Renal cortical epithelial cell (primary cell): ENCODE measurements at regions not wholly inside any gene's neighbourhood (a gene's known extent, or its start where the extent isn't known, plus 50 kb on each side); places are given as distances from the start of the nearest gene placed in this dataset.

Experiments used
- DNase-seq: peaks from one replicate; pipeline ENCODE4 v3.0.0-alpha.2; 2011; ENCODE audit warnings: low read depth

GRCh38 chr7:55690-56248 lies 136.6 kb upstream of the FAM20C start:
- DNase-seq, result no peak

DNA sequence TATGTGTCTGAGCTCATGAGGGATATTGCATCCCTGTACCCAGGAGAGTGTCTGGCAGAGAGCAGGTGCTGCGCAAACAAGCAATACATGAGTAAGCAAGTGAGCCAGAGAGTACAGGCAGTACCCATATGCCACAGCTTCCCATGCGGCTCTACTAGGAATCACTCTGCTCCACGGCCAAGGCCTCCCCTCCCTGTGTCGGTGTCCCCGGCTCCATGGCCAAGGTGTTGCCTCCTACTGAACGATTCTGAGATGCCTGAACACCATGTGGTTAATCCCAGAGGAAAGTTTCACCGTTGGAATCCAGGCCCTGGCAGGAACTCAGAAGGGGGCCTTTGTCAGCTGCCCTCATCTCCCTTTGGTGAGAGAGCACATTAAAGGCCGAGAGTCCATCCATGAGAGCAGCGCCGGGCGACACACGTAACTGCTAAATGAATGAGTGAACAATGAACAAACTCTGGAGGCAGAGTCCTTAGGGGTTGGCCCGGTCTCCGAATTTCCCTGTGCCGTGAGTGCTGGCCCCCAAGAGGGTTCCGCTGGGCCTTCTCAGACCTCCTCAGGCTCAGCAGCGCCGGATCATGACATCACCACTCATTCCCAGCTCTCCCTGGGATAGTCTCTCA lies 136.0 kb upstream of the FAM20C start:
- no peak for DNase-seq

- DNase-seq, result no peak
Observed at GRCh38 chr7:57071-57470, 135.3 kb upstream of the FAM20C start.

GRCh38 chr7:57482-58255 lies 134.7 kb upstream of the FAM20C start:
- DNase-seq, result no peak

DNA sequence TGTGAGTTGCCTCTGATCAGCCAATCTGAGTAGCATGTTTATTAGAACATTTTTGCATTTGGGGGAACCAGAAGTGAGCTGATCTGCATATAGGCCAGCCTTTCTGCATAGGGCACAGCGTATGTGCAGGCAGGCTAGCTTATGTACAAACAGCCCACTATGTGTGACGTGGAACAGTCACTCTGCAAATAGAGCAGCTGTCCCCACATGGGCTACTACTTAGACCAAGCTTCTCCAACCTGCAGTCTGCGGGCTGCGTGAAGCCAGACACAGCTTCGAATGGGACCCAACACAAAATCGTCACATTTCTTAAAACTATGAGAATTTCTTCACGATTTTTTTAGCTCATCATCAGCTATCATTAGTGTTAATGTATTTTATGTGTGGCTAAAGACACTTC lies 134.1 kb upstream of the FAM20C start:
- no peak for DNase-seq

- no peak for DNase-seq
Observed at GRCh38 chr7:59079-60016, 133.0 kb upstream of the FAM20C start.

DNA sequence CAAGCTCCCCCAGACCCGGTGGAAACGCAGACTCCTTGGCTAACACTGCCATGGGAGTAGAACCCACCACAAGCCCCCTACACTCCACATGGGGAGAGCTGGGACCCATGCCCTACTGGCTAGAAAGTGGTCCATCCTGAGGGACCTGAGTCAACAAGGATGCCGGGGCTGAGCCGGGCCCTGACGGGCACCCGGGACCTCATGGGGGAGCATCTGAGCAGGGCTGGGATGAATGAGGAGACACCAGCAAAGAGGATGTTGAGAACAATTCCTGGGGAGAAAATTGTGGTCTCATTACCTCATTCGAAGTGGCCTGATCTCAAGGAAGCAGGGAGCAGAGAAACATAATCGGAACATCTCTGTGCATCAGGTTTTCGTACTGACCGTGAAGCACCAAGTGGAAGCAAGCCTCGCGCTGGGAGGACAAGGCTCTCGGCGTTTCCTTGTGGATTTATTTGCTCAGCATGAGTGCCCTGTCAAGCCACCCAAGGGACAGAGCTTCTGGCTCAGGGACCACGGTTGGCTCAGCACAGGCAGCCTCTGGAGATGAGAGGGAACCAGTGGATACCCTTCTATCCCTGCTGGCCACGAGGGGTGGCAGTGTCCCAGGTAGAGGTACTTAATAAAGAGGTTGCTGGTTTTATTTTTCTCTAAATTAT lies 132.2 kb upstream of the FAM20C start:
- DNase-seq, result no peak

DNA sequence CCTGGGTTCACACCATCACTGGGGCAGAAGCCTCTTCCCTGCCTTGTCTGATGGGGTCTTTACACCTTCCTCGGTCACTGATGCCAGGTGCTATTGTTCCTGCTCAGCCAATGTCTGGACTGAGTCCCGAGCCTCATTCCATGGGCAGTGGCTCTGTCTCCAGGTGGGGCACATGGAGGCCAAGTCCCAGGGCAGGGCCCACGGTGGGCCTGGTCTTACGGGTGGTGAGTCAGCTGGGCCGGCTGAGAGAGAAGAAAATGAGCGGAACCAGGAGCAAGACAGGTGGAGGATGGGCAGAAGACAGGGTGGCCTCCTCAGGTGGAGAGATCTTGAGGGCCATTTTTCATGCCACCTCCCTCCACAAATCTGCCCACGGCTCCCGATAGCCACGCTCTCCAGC lies 131.7 kb upstream of the FAM20C start:
- DNase-seq, result no peak

GRCh38 chr7:61111-61510 lies 131.3 kb upstream of the FAM20C start:
- no peak for DNase-seq

- DNase-seq, result no peak
Observed at GRCh38 chr7:61576-62360, 130.6 kb upstream of the FAM20C start.

- no peak for DNase-seq
Observed at GRCh38 chr7:62361-63116, 129.8 kb upstream of the FAM20C start.

GRCh38 chr7:63117-63480 lies 129.3 kb upstream of the FAM20C start:
- DNase-seq, result no peak

DNA sequence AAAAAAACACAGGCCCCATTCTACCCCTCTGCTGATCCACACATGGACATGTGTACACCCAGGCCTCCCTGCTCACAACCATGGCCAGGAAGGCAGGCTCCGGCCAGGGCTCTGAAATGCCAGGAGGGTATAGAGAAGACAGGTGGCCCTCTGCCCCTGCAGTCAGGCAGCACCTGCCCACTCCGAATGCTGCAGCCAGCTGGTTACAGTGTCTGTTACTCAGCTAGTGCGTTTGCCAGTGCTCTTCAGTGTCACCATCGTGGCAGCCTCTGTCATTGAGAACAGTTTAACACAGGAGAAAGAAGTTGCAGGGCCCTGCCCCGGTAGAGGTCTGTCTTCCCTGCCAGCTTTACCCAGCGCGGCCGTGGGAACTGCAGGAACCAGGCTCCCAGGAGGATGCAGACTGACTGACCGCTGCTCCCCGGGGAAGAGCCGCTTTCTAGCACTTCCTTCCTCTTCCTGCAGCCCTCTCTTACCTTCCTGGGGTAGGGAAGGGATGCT lies 128.8 kb upstream of the FAM20C start:
- no peak for DNase-seq

DNA sequence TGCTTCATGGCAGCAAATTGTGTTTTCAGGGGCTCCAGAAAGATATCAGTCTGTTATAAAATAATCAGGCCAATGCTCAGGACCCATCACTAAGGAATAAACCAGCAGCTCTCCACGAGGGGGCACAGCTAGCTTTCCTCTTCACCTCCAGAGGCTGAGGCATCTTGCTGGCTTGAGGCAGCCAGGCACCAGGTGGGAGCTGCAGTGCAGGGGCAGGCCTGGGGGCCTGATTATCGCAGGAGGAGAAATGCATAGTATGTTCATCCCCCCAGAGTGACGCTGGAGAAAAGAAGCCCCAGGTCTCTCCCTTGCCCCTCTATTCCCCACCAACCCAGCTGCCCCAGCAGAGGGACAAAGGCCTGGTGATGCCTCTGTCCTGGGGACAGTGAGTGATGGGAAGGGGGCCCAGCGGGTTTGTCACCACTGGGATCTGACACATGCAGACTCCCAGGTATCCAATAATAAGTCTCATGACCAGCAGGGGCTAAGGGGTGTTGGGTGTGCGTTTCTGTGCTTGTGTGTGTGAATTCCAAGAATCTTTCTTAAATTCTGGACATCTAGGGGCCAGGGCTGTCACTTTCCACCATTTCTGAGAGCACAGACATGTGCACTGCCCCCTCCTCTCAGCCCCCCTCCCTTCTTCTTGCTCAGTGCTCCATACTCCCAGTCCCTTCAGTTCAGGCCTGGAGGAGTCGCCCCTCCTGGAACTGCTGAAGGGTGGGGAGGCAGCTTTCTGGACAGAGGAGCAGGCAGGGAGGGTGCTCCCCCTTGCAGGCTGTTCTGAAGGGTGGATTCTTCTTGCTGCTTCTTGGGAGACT lies 128.1 kb upstream of the FAM20C start:
- peak; percentile 62 for DNase-seq

DNA sequence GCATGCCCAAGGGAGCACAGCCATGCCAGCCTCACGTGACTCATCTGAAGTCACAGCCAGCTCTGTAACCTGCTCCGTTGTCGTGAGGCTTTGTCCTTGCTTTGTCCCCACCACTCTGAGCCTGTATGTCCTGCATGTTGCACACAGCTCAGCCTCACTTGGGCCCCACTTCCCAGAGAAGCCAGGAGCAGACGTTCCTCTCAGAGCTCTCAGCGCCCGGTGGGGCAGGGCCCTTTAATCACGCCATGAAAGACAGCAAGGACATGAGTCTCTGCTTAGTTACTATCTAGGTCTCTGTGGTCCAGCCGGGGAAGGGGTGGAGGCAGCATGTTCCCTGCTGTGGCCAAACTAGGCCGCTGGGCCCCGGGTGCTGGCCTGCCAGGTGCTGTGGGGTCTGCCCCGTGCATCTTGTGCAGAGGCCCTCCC lies 127.4 kb upstream of the FAM20C start:
- DNase-seq, result no peak

GRCh38 chr7:65554-65953 lies 126.8 kb upstream of the FAM20C start:
- peak; percentile 46 for DNase-seq

- no peak for DNase-seq
Observed at GRCh38 chr7:66296-66695, 126.1 kb upstream of the FAM20C start.

DNA sequence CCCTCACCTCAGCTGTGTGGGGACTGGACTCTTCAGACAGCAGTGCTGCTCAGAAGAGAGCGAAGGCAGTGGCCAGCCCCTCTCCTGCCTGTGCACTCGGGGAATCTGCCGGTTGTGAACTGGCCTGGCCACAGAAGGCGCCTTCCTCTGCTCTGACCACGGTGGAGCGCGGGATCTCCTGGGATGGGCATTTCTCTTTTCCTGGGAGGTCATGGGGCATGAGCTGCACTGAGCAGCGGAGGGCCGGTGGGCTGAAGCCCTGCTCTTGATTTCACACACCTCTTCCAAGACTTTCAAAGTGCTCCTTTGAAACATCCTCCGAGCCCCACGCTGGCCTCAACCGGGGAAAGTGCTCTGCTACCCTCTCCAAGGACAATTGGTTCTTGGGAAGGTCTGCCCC lies 125.6 kb upstream of the FAM20C start:
- no peak for DNase-seq
